NCI-H2227 (cell line): ENCODE measurements at regions not wholly inside any gene's neighbourhood (a gene's known extent, or its start where the extent isn't known, plus 50 kb on each side); places are given as distances from the start of the nearest gene placed in this dataset.

ENCODE experiments used
- DNase-seq: peaks from one replicate; lab custom pipeline; 2025; ENCODE audit not compliant: unreplicated experiment; lab: John Stamatoyannopoulos, UW

GRCh38 chr16:5649762-5650743, 552.5 kb upstream of the EEF2KMT start:
- DNase-seq: peak; percentile 35

GRCh38 chr16:5647051-5647450, 549.5 kb upstream of the EEF2KMT start:
- no peak for DNase-seq

- no peak for DNase-seq
Measured at GRCh38 chr16:5643855-5644531, 546.4 kb upstream of the EEF2KMT start.

GRCh38 chr16:5642436-5642835, 544.8 kb upstream of the EEF2KMT start:
- peak; percentile 61 for DNase-seq

- DNase-seq: no peak
Measured at GRCh38 chr16:5642011-5642410, 544.4 kb upstream of the EEF2KMT start.

GRCh38 chr16:5640883-5641282, 543.3 kb upstream of the EEF2KMT start:
- no peak for DNase-seq

- no peak for DNase-seq
Measured at GRCh38 chr16:5639531-5639930, 541.9 kb upstream of the EEF2KMT start.

- no peak for DNase-seq
Measured at GRCh38 chr16:5635331-5635730, 537.7 kb upstream of the EEF2KMT start.

- no peak for DNase-seq
Measured at GRCh38 chr16:5634666-5635180, 537.1 kb upstream of the EEF2KMT start.

GRCh38 chr16:5633845-5634440, 536.3 kb upstream of the EEF2KMT start:
- peak; percentile 68 for DNase-seq

GRCh38 chr16:5622234-5622884, 524.8 kb upstream of the EEF2KMT start:
- DNase-seq: no peak

GRCh38 chr16:5621826-5622225, 524.2 kb upstream of the EEF2KMT start:
- no peak for DNase-seq

- no peak for DNase-seq
Measured at GRCh38 chr16:5619304-5619703, 521.7 kb upstream of the EEF2KMT start.

- no peak for DNase-seq
Measured at GRCh38 chr16:5616841-5617240, 519.2 kb upstream of the EEF2KMT start.

GRCh38 chr16:5615868-5616642, 518.5 kb upstream of the EEF2KMT start:
- DNase-seq: peak; percentile 90

GRCh38 chr16:5607169-5607568, 509.6 kb upstream of the EEF2KMT start:
- DNase-seq: no peak

GRCh38 chr16:5605404-5605803, 507.8 kb upstream of the EEF2KMT start:
- DNase-seq: no peak

- peak; percentile 67 for DNase-seq
Measured at GRCh38 chr16:5604770-5605169, 507.2 kb upstream of the EEF2KMT start.

- DNase-seq: no peak
Measured at GRCh38 chr16:5603836-5604235, 506.2 kb upstream of the EEF2KMT start.

- no peak for DNase-seq
Measured at GRCh38 chr16:5601957-5602356, 504.4 kb upstream of the EEF2KMT start.
